Panc1 (cell line): ENCODE measurements at regions not wholly inside any gene's neighbourhood (a gene's known extent, or its start where the extent isn't known, plus 50 kb on each side); places are given as distances from the start of the nearest gene placed in this dataset.

ENCODE experiments used
- ATAC-seq: fragments of 200-7000 bp; cut with Tn5 transposase; 2 replicates; pipeline ENCODE4 v1.9.1; 2020; ENCODE audit warnings: mild to moderate bottlenecking, moderate library complexity
- BruUV-seq: library from RNA; stranded (reverse); fragments of 400-500 nt; replicated peaks from 2 replicates; lab custom pipeline; 2021; lab: Mats Ljungman, UMichigan
- CTCF ChIA-PET: fragments of 300-600 bp; sonication (Branson Sonifier 250); formaldehyde crosslinking; loops from one replicate; lab custom pipeline; 2022; ENCODE audit warnings: antibody characterized with exemption; lab: Charles Lee
- POLR2A ChIA-PET: fragments of 300-600 bp; sonication (Branson Sonifier 250); formaldehyde crosslinking; loops from one replicate; lab custom pipeline; 2022; ENCODE audit warnings: antibody characterized with exemption; lab: Charles Lee
- DNase-seq: peaks from one replicate; pipeline ENCODE4 v3.0.0-alpha.2; 2010; ENCODE audit warnings: low read depth, low spot score
- H3K27ac ChIP-seq: 2 replicates; pipeline ENCODE4 v1.5.1; 2011; ENCODE audit warnings: mild to moderate bottlenecking, low read length, inconsistent platforms
- H3K27me3 ChIP-seq: fragments of 200-500 bp; sonication (Bioruptor generic); 2 replicates; pipeline ENCODE4 v1.6.0; 2014; ENCODE audit warnings: low read length, inconsistent platforms; ENCODE audit not compliant: control insufficient read depth, insufficient read depth
- H3K36me3 ChIP-seq: fragments of 200-500 bp; sonication (Bioruptor generic); 2 replicates; pipeline ENCODE4 v1.5.1; 2014; ENCODE audit warnings: inconsistent platforms, mild to moderate bottlenecking, low read length, moderate library complexity; ENCODE audit not compliant: control insufficient read depth, insufficient read depth
- H3K4me1 ChIP-seq: 2 replicates; pipeline ENCODE4 v1.5.1; 2011; ENCODE audit warnings: inconsistent platforms, mild to moderate bottlenecking, low read length, moderate library complexity; ENCODE audit not compliant: control insufficient read depth, insufficient read depth
- H3K4me3 ChIP-seq, 2 experiments: 2 replicates each; pipeline ENCODE4 v1.5.1; 2011 to 2012; ENCODE audit warnings: low read depth in 2 of 2, low read length in 2 of 2, mild to moderate bottlenecking in 2 of 2, inconsistent platforms in 1 of 2, moderate library complexity in 1 of 2
- H3K9me3 ChIP-seq: fragments of 200-500 bp; sonication (Bioruptor generic); 2 replicates; pipeline ENCODE4 v1.5.1; 2014; ENCODE audit warnings: low read depth, mild to moderate bottlenecking, inconsistent platforms, low read length, moderate library complexity; ENCODE audit not compliant: control insufficient read depth, insufficient read depth
- POLR2AphosphoS5 ChIP-seq: IDR thresholded peaks from 2 replicates; pipeline ENCODE4 v1.6.1; 2012; ENCODE audit warnings: mild to moderate bottlenecking, low read depth, low read length, moderate library complexity
- SIN3A ChIP-seq: IDR thresholded peaks from 2 replicates; pipeline ENCODE4 v1.6.1; 2012; ENCODE audit warnings: low read depth, mild to moderate bottlenecking, low read length, moderate library complexity, borderline replicate concordance; ENCODE audit not compliant: insufficient read depth
- TCF7L2 ChIP-seq: IDR thresholded peaks from 2 replicates; pipeline ENCODE4 v1.6.1; 2011; ENCODE audit warnings: mild to moderate bottlenecking, low read depth, low read length, inconsistent platforms
- in situ Hi-C: cut with HindIII; loops from 2 replicates; pipeline ENCODE4 v1.10.0; 2016; ENCODE audit warnings: low sequenced_read_pairs, low pct_unique_long_range_greater_than_20kb
- intact Hi-C: fragments of 100-400 bp; cut with micrococcal nuclease; formaldehyde crosslinking; loops from one replicate; pipeline ENCODE4 v1.10.0; 2022; ENCODE audit not compliant: unreplicated experiment
- TF ChIP-seq, protein P1 (sequence below): fragments of 450-650 bp; IDR thresholded peaks from 2 replicates; pipeline ENCODE4 v1.5.1; 2017; ENCODE audit warnings: mild to moderate bottlenecking
- TF ChIP-seq, protein P2 (sequence below), 2 experiments: IDR thresholded peaks; 2 replicates each; pipeline ENCODE4 v1.6.1; 2011 to 2012; ENCODE audit warnings: low read depth in 2 of 2, control low read depth in 1 of 2, low read length in 1 of 2, mild to moderate bottlenecking in 1 of 2, moderate library complexity in 1 of 2; ENCODE audit not compliant: insufficient read depth in 1 of 2

DNA sequence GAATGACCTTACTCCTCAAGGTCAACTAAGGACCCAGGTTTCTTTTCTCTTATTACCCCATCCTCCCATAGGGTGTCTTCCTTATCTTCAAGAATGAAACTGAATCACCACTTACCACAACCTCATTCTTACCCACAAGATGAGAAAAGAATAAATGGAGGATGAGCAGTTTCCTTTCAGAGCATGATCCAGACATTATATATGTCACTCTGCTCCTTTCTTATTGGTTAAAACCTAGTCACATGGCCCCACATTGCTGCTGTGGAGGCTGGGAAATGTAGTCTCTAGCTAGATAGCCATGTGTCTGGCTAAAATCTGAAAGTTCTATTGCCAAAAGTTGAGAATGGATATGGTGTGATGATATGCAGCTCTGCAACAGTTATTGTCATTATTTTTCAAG lies 62.4 kb upstream of the RAI2 start:
- DNase-seq (no peak), ATAC-seq (no peak)
- TF ChIP-seq POLR2AphosphoS5 (no peak), TCF7L2 (no peak), SIN3A (no peak)
- TF ChIP-seq, protein P1, sequence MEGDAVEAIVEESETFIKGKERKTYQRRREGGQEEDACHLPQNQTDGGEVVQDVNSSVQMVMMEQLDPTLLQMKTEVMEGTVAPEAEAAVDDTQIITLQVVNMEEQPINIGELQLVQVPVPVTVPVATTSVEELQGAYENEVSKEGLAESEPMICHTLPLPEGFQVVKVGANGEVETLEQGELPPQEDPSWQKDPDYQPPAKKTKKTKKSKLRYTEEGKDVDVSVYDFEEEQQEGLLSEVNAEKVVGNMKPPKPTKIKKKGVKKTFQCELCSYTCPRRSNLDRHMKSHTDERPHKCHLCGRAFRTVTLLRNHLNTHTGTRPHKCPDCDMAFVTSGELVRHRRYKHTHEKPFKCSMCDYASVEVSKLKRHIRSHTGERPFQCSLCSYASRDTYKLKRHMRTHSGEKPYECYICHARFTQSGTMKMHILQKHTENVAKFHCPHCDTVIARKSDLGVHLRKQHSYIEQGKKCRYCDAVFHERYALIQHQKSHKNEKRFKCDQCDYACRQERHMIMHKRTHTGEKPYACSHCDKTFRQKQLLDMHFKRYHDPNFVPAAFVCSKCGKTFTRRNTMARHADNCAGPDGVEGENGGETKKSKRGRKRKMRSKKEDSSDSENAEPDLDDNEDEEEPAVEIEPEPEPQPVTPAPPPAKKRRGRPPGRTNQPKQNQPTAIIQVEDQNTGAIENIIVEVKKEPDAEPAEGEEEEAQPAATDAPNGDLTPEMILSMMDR: no peak
- TF ChIP-seq, protein P2, sequence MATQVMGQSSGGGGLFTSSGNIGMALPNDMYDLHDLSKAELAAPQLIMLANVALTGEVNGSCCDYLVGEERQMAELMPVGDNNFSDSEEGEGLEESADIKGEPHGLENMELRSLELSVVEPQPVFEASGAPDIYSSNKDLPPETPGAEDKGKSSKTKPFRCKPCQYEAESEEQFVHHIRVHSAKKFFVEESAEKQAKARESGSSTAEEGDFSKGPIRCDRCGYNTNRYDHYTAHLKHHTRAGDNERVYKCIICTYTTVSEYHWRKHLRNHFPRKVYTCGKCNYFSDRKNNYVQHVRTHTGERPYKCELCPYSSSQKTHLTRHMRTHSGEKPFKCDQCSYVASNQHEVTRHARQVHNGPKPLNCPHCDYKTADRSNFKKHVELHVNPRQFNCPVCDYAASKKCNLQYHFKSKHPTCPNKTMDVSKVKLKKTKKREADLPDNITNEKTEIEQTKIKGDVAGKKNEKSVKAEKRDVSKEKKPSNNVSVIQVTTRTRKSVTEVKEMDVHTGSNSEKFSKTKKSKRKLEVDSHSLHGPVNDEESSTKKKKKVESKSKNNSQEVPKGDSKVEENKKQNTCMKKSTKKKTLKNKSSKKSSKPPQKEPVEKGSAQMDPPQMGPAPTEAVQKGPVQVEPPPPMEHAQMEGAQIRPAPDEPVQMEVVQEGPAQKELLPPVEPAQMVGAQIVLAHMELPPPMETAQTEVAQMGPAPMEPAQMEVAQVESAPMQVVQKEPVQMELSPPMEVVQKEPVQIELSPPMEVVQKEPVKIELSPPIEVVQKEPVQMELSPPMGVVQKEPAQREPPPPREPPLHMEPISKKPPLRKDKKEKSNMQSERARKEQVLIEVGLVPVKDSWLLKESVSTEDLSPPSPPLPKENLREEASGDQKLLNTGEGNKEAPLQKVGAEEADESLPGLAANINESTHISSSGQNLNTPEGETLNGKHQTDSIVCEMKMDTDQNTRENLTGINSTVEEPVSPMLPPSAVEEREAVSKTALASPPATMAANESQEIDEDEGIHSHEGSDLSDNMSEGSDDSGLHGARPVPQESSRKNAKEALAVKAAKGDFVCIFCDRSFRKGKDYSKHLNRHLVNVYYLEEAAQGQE (IDR thresholded peaks at IDR 0.05; ENCODE audit: insufficient read depth in 1 of 2, low read depth in 2 of 2, low read length in 1 of 2): no peak
- ChIA-PET POLR2A (no interaction called here), CTCF (no interaction called here)
- Histone ChIP-seq H3K36me3 (no peaks in the 10 kb centered on the region), H3K27ac (no peak overlapping the region), H3K4me1 (no peaks in the 10 kb centered on the region), H3K4me3 (no peak overlapping the region), H3K9me3 (no peaks in the 10 kb centered on the region), H3K27me3 (no peaks in the 10 kb centered on the region)
- BruUV-seq: no TSS peak
- intact Hi-C loops: no loop called here
- in situ Hi-C loops: no loop called here

DNA sequence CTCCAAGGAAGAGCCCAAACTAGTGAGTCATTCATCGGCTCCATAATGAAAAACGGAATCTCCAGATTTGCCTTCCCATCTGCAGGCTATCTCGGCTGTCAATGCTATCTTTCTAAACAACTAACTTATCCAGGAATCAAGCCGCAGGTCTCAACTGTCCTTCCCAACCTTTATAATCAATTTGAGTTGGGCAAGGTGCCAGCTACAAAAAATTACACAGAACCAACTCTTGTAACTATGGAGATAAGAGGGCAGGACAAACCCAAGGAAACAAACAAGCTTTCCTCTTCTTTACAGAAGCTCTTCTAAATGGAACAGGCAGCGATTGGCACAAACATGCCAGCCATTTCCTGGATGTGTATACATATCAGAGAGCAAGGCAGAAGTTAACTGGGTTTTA lies 61.2 kb upstream of the RAI2 start:
- in situ Hi-C loops (no loop called here), intact Hi-C loops (no loop called here)
- H3K4me3 ChIP-seq: no peak overlapping the region
- no peak overlapping the region for H3K27ac ChIP-seq
- H3K36me3 ChIP-seq: no peaks in the 10 kb centered on the region
- H3K9me3 ChIP-seq: no peaks in the 10 kb centered on the region
- ChIA-PET POLR2A (no interaction called here), CTCF (no interaction called here)
- no TSS peak for BruUV-seq
- DNase-seq: no peak
- no peaks in the 10 kb centered on the region for H3K4me1 ChIP-seq
- H3K27me3 ChIP-seq: no peaks in the 10 kb centered on the region
- no peak for TF ChIP-seq SIN3A
- TF ChIP-seq, protein P2 (IDR thresholded peaks at IDR 0.05; ENCODE audit: insufficient read depth in 1 of 2, low read depth in 2 of 2, low read length in 1 of 2): no peak
- no peak for TF ChIP-seq TCF7L2
- TF ChIP-seq, protein P1: no peak
- TF ChIP-seq POLR2AphosphoS5: no peak
- no peak for ATAC-seq
